ENCODE measurements at regions not wholly inside any gene's neighbourhood (a gene's known extent, or its start where the extent isn't known, plus 50 kb on each side); places are given as distances from the start of the nearest gene placed in this dataset.

DNA sequence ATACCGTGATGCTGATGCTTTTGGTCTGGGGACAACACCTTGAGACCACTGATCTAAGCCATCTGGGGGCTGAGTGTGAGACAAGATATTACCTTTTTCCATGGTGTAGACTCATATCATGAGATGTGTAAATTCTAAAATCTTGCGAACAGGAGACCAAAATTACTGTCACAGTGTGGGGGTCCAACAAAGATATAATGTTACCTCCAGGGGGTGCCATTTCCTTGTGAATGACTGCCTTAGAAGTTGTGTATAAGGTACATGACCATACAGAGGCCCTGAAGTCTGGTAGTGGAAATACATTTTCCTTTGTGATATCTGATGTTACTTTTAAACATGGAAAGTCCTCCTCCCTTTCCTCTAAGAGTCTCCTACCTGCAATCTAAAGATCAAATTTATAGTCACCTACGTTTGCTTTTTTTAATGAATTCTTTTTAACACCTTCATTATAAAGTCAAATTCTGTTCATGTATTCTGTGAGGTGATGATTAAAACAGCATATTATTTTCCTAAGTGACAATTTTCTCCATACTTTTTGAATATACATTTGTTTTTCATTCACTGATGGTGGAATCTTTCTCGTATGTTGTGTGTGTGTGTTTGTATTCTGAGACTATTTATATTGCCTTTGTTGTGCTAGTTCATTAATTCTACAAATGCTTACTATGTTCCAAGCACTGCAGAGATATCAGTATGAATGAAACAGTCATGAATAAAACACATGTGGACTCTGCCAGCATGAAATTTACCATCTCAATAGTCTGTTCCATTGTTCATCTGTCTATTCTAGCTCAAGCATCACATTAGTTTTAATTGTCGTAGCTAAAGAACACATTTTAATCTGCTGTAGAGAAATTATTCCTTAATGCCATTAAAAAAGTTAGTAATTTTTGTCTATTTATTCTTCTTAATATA is 113.7 kb downstream of the RFC3 start:
- no peak overlapping the region for H3K4me3 ChIP-seq (ENCODE audit: low read length)
- no peaks in the 10 kb centered on the region for H3K36me3 ChIP-seq (ENCODE audit: insufficient read depth, low read length)
- no peak overlapping the region for H3K4me2 ChIP-seq (ENCODE audit: low read length)
- H3K4me1 ChIP-seq (ENCODE audit: control insufficient read depth, insufficient read depth, low read length) = no peaks in the 10 kb centered on the region
- H3K9ac ChIP-seq (ENCODE audit: low read depth, low read length) = no peak overlapping the region
- no peaks in the 10 kb centered on the region for H3K9me3 ChIP-seq (replicated peaks; ENCODE audit: low read length)
- no peaks in the 10 kb centered on the region for H3K27me3 ChIP-seq (ENCODE audit: control insufficient read depth, insufficient read depth, low read length)

DNA sequence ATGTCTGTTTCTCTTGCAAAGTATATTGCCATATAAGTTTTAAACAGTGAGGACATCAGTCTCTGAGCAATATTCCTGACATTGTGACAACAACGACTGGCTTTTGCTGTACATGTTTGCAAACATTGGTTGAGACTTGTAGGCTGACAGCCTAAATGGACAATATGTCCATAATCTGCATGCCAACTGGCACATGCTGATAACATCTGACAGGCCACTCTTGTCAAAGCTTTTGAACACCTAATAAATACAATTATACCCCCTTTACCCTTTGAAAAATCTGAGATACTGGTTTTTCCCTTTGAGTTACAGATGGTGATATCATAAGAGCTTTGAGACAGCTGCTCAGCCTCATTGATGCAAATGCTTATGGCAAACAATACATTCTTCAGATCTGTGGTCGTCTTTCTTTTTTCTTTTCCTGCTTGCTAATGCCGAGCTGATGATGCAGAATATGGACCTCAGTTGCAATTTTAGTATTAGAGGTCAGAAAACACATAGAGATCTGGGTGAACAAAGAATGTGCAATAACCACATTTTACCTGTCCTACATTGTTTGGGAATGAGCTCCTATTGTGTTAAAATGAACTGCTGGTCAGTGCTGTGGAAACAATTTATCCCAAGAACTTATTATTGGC is 114.9 kb downstream of the RFC3 start:
- Histone ChIP-seq H3K9ac (ENCODE audit: low read depth, low read length) (no peak overlapping the region), H3K4me3 (ENCODE audit: low read length) (no peak overlapping the region), H3K36me3 (ENCODE audit: insufficient read depth, low read length) (no peaks in the 10 kb centered on the region), H3K27me3 (ENCODE audit: control insufficient read depth, insufficient read depth, low read length) (no peaks in the 10 kb centered on the region), H3K9me3 (replicated peaks; ENCODE audit: low read length) (no peaks in the 10 kb centered on the region), H3K4me2 (ENCODE audit: low read length) (no peak overlapping the region), H3K4me1 (ENCODE audit: control insufficient read depth, insufficient read depth, low read length) (no peaks in the 10 kb centered on the region)

DNA sequence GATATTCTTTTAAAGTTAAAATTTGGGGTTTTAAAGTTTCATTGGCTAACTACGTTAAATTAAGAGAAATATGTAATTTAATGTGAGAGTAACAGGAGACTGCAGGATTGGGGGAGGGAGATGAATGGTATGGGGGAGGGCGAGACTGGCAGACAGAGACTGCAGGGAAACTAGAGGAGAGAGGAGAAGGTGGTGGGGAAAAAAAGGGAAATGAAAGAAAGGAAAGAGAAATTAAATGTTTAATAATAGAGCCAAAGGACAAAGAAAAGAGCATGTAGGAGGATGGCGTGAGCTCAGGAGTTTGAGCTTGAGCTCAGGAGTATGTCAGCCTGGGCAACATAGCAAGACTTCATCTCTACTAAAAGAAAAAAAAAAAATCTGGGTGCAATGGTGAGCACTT is 115.9 kb downstream of the RFC3 start:
- H3K36me3 ChIP-seq (ENCODE audit: insufficient read depth, low read length) = no peaks in the 10 kb centered on the region
- no peak overlapping the region for H3K9ac ChIP-seq (ENCODE audit: low read depth, low read length)
- H3K27me3 ChIP-seq (ENCODE audit: control insufficient read depth, insufficient read depth, low read length) = no peaks in the 10 kb centered on the region
- no peak overlapping the region for H3K4me3 ChIP-seq (ENCODE audit: low read length)
- no peaks in the 10 kb centered on the region for H3K4me1 ChIP-seq (ENCODE audit: control insufficient read depth, insufficient read depth, low read length)
- no peak overlapping the region for H3K4me2 ChIP-seq (ENCODE audit: low read length)
- H3K9me3 ChIP-seq (replicated peaks; ENCODE audit: low read length) = no peaks in the 10 kb centered on the region

DNA sequence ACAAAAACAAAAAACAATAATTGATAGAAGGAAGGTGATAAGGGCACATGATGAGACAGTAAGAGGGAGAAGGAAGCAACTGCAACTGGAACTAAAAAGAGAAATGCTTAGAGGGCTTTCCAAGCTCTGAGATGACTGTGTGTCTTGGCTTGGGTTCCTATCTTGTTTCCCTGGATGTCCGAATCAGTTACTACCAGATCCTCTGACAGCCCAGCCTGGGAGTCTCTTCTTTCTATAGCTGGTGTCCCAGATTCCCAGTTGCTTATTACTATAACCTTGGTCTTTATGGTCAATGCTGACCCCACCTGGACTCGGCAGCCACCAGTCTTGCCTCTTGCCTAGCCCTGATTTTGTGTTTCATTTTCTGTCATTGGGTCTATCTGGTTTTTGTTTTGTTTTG is 116.4 kb downstream of the RFC3 start:
- Histone ChIP-seq H3K4me3 (ENCODE audit: low read length) (no peak overlapping the region), H3K27me3 (ENCODE audit: control insufficient read depth, insufficient read depth, low read length) (no peaks in the 10 kb centered on the region), H3K4me1 (ENCODE audit: control insufficient read depth, insufficient read depth, low read length) (no peaks in the 10 kb centered on the region), H3K9ac (ENCODE audit: low read depth, low read length) (no peak overlapping the region), H3K9me3 (replicated peaks; ENCODE audit: low read length) (no peaks in the 10 kb centered on the region), H3K36me3 (ENCODE audit: insufficient read depth, low read length) (no peaks in the 10 kb centered on the region), H3K4me2 (ENCODE audit: low read length) (no peak overlapping the region)

DNA sequence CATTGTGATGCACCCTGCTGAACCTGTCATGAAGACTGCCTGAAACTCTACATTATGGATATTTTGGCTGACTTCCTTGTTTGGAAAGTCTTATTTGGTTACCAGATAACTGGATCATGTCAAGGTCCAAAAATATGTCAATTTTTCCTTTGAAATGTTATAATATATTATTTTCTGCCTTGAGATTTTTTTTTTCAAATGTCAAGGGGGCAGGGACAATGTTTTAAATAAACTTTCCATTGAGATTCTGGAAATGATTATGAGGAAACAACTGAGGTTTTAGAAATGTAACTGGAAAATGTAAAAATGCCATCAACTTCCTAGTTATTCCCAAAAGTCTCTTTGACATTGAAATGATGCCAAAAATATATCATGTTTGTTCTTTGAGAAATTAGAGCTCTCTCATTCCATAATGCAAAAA is 117.0 kb downstream of the RFC3 start:
- H3K36me3 ChIP-seq (ENCODE audit: insufficient read depth, low read length) = no peaks in the 10 kb centered on the region

DNA sequence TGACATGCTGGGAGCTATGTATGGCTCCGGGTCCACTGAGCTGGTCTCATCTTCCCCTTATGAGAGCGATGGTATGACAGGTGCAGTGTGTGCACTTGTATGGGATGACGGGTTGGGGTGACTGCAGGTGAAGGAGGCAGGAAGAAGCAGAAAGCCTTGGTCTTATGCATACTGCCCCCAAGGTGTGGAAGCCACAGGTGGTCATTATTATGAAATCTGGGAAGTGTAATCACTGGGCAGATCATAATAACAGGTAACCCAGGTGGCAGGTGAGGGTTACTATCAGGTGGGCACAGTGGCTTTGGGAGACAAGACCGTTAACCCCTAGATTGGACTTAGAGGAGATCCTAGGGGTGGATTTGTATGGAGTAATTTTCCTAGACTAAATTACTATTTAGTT is 118.0 kb downstream of the RFC3 start:
- Histone ChIP-seq H3K36me3 (ENCODE audit: insufficient read depth, low read length) (no peaks in the 10 kb centered on the region), H3K4me2 (ENCODE audit: low read length) (no peak overlapping the region), H3K27me3 (ENCODE audit: control insufficient read depth, insufficient read depth, low read length) (no peaks in the 10 kb centered on the region), H3K9ac (ENCODE audit: low read depth, low read length) (no peak overlapping the region), H3K9me3 (replicated peaks; ENCODE audit: low read length) (no peaks in the 10 kb centered on the region), H3K4me3 (ENCODE audit: low read length) (no peak overlapping the region), H3K4me1 (ENCODE audit: control insufficient read depth, insufficient read depth, low read length) (no peaks in the 10 kb centered on the region)

More for the DNA sequence above, 117.0 kb downstream of the RFC3 start:
- H3K4me1 ChIP-seq (ENCODE audit: control insufficient read depth, insufficient read depth, low read length) = no peaks in the 10 kb centered on the region
- no peak overlapping the region for H3K9ac ChIP-seq (ENCODE audit: low read depth, low read length)
- H3K9me3 ChIP-seq (replicated peaks; ENCODE audit: low read length) = no peaks in the 10 kb centered on the region
- H3K27me3 ChIP-seq (ENCODE audit: control insufficient read depth, insufficient read depth, low read length) = no peaks in the 10 kb centered on the region
- no peak overlapping the region for H3K4me2 ChIP-seq (ENCODE audit: low read length)
- no peak overlapping the region for H3K4me3 ChIP-seq (ENCODE audit: low read length)

DNA sequence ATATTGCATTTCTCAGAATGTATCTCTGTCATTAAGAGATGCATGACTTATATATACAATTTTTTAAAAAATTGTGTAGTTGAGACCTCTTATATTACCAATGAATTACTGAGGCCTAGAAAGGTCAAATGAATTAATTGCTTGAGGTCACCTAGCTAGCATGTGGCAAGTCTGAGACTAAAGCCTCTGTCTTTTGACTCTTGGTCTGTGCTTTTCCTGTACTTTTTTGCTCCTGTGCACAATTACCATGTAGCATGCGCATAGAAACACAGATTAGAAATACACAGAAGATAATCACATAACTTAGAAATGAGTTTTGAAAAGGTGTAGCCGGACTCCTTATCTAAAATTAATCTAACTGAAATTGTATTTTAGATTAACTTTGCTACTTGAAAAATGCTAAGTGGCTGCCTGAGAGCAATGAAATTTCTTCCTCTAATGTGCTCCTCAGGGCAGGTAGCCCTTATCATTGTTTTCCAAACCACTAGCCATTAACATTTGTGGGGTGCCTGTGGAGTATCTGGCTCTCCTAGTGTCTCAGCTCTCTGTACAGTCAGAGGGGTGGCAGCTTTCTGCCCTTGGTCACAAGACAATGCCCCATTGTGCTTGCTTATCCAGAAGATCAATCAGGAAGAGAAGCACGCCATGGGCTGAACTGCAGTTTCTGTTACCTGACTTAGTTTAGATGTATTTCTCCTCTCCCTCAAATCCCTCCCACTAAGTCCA is 119.6 kb downstream of the RFC3 start:
- Histone ChIP-seq H3K9me3 (replicated peaks; ENCODE audit: low read length) (no peaks in the 10 kb centered on the region), H3K4me3 (ENCODE audit: low read length) (no peak overlapping the region), H3K27me3 (ENCODE audit: control insufficient read depth, insufficient read depth, low read length) (no peaks in the 10 kb centered on the region), H3K4me2 (ENCODE audit: low read length) (no peak overlapping the region), H3K4me1 (ENCODE audit: control insufficient read depth, insufficient read depth, low read length) (no peaks in the 10 kb centered on the region), H3K9ac (ENCODE audit: low read depth, low read length) (no peak overlapping the region), H3K36me3 (ENCODE audit: insufficient read depth, low read length) (no peaks in the 10 kb centered on the region)

DNA sequence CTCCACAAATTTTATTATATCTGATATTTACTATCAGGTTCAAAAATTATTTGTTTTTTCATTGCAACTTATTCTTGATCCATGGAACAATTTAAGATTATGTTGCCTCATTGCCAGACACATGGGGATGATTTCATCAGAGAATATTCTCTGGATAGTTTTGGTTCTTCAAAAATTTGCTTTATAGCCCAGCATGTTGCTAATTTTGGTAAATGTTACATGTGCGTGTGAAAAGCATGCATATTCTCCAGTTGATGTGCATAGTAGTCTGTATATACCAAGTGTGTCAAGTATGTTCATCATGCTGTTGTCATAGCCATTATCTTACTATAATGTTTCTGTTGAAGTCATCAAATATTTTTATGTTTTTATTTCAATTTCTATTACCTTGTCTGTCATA is 122.3 kb downstream of the RFC3 start:
- no peaks in the 10 kb centered on the region for H3K4me1 ChIP-seq (ENCODE audit: control insufficient read depth, insufficient read depth, low read length)
- no peaks in the 10 kb centered on the region for H3K9me3 ChIP-seq (replicated peaks; ENCODE audit: low read length)
- no peak overlapping the region for H3K4me3 ChIP-seq (ENCODE audit: low read length)
- no peaks in the 10 kb centered on the region for H3K27me3 ChIP-seq (ENCODE audit: control insufficient read depth, insufficient read depth, low read length)
- H3K36me3 ChIP-seq (ENCODE audit: insufficient read depth, low read length) = no peaks in the 10 kb centered on the region
- no peak overlapping the region for H3K9ac ChIP-seq (ENCODE audit: low read depth, low read length)
- no peak overlapping the region for H3K4me2 ChIP-seq (ENCODE audit: low read length)

DNA sequence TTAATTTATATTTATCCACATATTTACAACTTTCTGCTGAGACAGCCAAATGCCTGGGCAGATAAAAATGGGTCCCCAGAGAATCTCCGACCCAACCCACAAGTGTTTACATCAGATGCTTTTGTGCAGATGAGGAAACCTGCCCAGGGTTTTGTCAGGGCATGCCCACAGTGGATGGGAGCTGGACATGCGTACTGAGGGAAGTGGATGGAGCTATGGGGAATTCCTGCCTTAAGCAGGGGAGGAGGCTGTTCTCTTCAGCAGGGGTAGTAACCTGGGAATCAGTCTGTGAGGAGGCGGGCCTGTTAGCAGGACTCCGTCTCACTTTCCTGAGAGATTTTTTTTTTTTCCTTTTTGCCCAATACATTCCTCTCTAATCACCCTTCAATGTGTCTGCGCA is 122.9 kb downstream of the RFC3 start:
- no peak overlapping the region for H3K4me3 ChIP-seq (ENCODE audit: low read length)
- H3K4me1 ChIP-seq (ENCODE audit: control insufficient read depth, insufficient read depth, low read length) = no peaks in the 10 kb centered on the region
- no peaks in the 10 kb centered on the region for H3K9me3 ChIP-seq (replicated peaks; ENCODE audit: low read length)
- no peaks in the 10 kb centered on the region for H3K27me3 ChIP-seq (ENCODE audit: control insufficient read depth, insufficient read depth, low read length)
- no peak overlapping the region for H3K9ac ChIP-seq (ENCODE audit: low read depth, low read length)
- no peak overlapping the region for H3K4me2 ChIP-seq (ENCODE audit: low read length)
- H3K36me3 ChIP-seq (ENCODE audit: insufficient read depth, low read length) = no peaks in the 10 kb centered on the region

DNA sequence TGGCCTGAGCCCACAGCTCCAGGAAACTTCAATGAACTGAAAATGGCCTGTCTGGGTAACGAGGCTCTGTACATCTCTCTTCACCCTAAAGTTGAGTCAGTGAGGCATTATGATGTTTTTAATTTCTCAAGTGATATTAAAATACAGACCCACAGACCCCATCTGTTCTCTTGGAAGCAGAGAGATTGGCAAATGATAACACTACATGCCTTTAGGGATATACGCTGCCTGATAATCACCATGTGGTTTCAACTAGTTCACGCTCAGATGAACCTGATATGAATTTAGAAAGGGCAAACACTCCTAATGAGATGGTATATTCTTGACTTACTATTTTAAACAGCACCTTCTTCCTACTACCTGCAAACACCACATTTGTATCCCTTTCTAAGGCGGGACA is 127.5 kb downstream of the RFC3 start:
- H3K36me3 ChIP-seq (ENCODE audit: insufficient read depth, low read length) = no peaks in the 10 kb centered on the region
- H3K9me3 ChIP-seq (replicated peaks; ENCODE audit: low read length) = no peaks in the 10 kb centered on the region
- H3K27me3 ChIP-seq (ENCODE audit: control insufficient read depth, insufficient read depth, low read length) = no peaks in the 10 kb centered on the region
- H3K4me2 ChIP-seq (ENCODE audit: low read length) = no peak overlapping the region
- H3K9ac ChIP-seq (ENCODE audit: low read depth, low read length) = no peak overlapping the region
- H3K4me1 ChIP-seq (ENCODE audit: control insufficient read depth, insufficient read depth, low read length) = no peaks in the 10 kb centered on the region
- no peak overlapping the region for H3K4me3 ChIP-seq (ENCODE audit: low read length)

DNA sequence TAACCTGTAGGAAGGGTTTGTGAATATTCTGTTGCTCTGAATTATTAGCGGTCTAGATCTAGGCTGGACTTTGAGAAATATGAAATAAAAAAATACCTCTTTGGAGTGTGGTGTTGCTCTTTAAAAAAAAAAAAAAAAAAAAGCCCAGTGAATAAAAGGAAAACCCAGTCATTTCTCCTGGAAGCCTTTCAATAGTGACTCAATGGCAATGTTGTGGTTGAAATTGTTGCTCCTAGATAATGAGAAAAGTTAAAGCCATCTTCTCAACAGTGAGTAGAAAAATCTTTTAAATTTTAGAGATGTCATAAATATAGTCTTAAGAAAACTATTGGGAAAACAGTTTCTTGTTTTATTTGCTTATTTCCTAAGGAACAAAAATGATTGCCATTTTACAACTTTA is 135.3 kb downstream of the RFC3 start:
- H3K27me3 ChIP-seq (ENCODE audit: control insufficient read depth, insufficient read depth, low read length) = no peaks in the 10 kb centered on the region

More for the DNA sequence above, 135.3 kb downstream of the RFC3 start:
- no peak overlapping the region for H3K9ac ChIP-seq (ENCODE audit: low read depth, low read length)
- H3K36me3 ChIP-seq (ENCODE audit: insufficient read depth, low read length) = no peaks in the 10 kb centered on the region
- H3K4me2 ChIP-seq (ENCODE audit: low read length) = peak overlapping the region; percentile 29
- no peak overlapping the region for H3K4me3 ChIP-seq (ENCODE audit: low read length)
- H3K4me1 ChIP-seq (ENCODE audit: control insufficient read depth, insufficient read depth, low read length) = peaks cover 8% of the 10 kb centered on the region
- H3K9me3 ChIP-seq (replicated peaks; ENCODE audit: low read length) = no peaks in the 10 kb centered on the region

Measured in skeletal muscle satellite cell (primary cell).